ENCODE measurements at regions not wholly inside any gene's neighbourhood (a gene's known extent, or its start where the extent isn't known, plus 50 kb on each side); places are given as distances from the start of the nearest gene placed in this dataset.

- H3K4me3 ChIP-seq (ENCODE audit: control insufficient read depth, low read depth, low read length), result no peak overlapping the region
- DNase-seq (ENCODE audit: low read depth), result no peak
- no peak for TF ChIP-seq CTCF (IDR thresholded peaks at IDR 0.05; ENCODE audit: control insufficient read depth, insufficient read depth, low read depth, low read length, missing control alignments)
Measured at GRCh38 chr2:237193436-237193835, 107.7 kb downstream of the COPS8 start.

GRCh38 chr2:237194081-237194480, 108.4 kb downstream of the COPS8 start:
- H3K4me3 ChIP-seq (ENCODE audit: control insufficient read depth, low read depth, low read length), result no peak overlapping the region
- TF ChIP-seq CTCF (IDR thresholded peaks at IDR 0.05; ENCODE audit: control insufficient read depth, insufficient read depth, low read depth, low read length, missing control alignments), result no peak
- DNase-seq (ENCODE audit: low read depth), result no peak

GRCh38 chr2:237194906-237195305, 109.2 kb downstream of the COPS8 start:
- H3K4me3 ChIP-seq (ENCODE audit: control insufficient read depth, low read depth, low read length), result no peak overlapping the region
- DNase-seq (ENCODE audit: low read depth), result no peak
- TF ChIP-seq CTCF (IDR thresholded peaks at IDR 0.05; ENCODE audit: control insufficient read depth, insufficient read depth, low read depth, low read length, missing control alignments), result no peak

- H3K4me3 ChIP-seq (ENCODE audit: control insufficient read depth, low read depth, low read length), result no peak overlapping the region
- no peak for TF ChIP-seq CTCF (IDR thresholded peaks at IDR 0.05; ENCODE audit: control insufficient read depth, insufficient read depth, low read depth, low read length, missing control alignments)
- no peak for DNase-seq (ENCODE audit: low read depth)
Measured at GRCh38 chr2:237195396-237196120, 109.9 kb downstream of the COPS8 start.

GRCh38 chr2:237196409-237196808, 110.7 kb downstream of the COPS8 start:
- TF ChIP-seq CTCF (IDR thresholded peaks at IDR 0.05; ENCODE audit: control insufficient read depth, insufficient read depth, low read depth, low read length, missing control alignments), result no peak
- DNase-seq (ENCODE audit: low read depth), result no peak
- H3K4me3 ChIP-seq (ENCODE audit: control insufficient read depth, low read depth, low read length), result no peak overlapping the region

GRCh38 chr2:237196866-237197618, 111.4 kb downstream of the COPS8 start:
- no peak overlapping the region for H3K4me3 ChIP-seq (ENCODE audit: control insufficient read depth, low read depth, low read length)
- no peak for TF ChIP-seq CTCF (IDR thresholded peaks at IDR 0.05; ENCODE audit: control insufficient read depth, insufficient read depth, low read depth, low read length, missing control alignments)
- DNase-seq (ENCODE audit: low read depth), result no peak

All from AG09309 (cell line).